ENCODE measurements at regions not wholly inside any gene's neighbourhood (a gene's known extent, or its start where the extent isn't known, plus 50 kb on each side); places are given as distances from the start of the nearest gene placed in this dataset.
"Not testable (repeated sequence)": the region's sequence is repeated elsewhere in the genome, so short reads cannot be mapped to it uniquely, and the experiment has no call there.

- H3K4me3 ChIP-seq (replicated peaks; ENCODE audit: low read depth, low read length) = no peak overlapping the region
- TF ChIP-seq CTCF (IDR thresholded peaks at IDR 0.05; ENCODE audit: insufficient read depth, low read length, poor library complexity, severe bottlenecking) = no peak
- H3K36me3 ChIP-seq (ENCODE audit: control insufficient read depth, insufficient read depth, low read length) = no peaks in the 10 kb centered on the region
- no peaks in the 10 kb centered on the region for H3K27me3 ChIP-seq (replicated peaks; ENCODE audit: control insufficient read depth, insufficient read depth, low read length)
- no peak for DNase-seq (ENCODE audit: extremely low read depth, insufficient read length)
Observed at GRCh38 chr17:11182430-11182829, 58.6 kb upstream of the SHISA6 start.

GRCh38 chr17:11178581-11178980, 62.4 kb upstream of the SHISA6 start:
- Histone ChIP-seq H3K27me3 (replicated peaks; ENCODE audit: control insufficient read depth, insufficient read depth, low read length) (no peaks in the 10 kb centered on the region), H3K4me3 (replicated peaks; ENCODE audit: low read depth, low read length) (no peak overlapping the region), H3K36me3 (ENCODE audit: control insufficient read depth, insufficient read depth, low read length) (no peaks in the 10 kb centered on the region)
- DNase-seq (ENCODE audit: extremely low read depth, insufficient read length) = no peak
- TF ChIP-seq CTCF (IDR thresholded peaks at IDR 0.05; ENCODE audit: insufficient read depth, low read length, poor library complexity, severe bottlenecking) = no peak

- Histone ChIP-seq H3K27me3 (replicated peaks; ENCODE audit: control insufficient read depth, insufficient read depth, low read length) (no peaks in the 10 kb centered on the region), H3K36me3 (ENCODE audit: control insufficient read depth, insufficient read depth, low read length) (no peaks in the 10 kb centered on the region), H3K4me3 (replicated peaks; ENCODE audit: low read depth, low read length) (no peak overlapping the region)
- TF ChIP-seq CTCF (IDR thresholded peaks at IDR 0.05; ENCODE audit: insufficient read depth, low read length, poor library complexity, severe bottlenecking) = no peak
- DNase-seq (ENCODE audit: extremely low read depth, insufficient read length) = no peak
Observed at GRCh38 chr17:11177340-11177739, 63.7 kb upstream of the SHISA6 start.

- H3K27me3 ChIP-seq (replicated peaks; ENCODE audit: control insufficient read depth, insufficient read depth, low read length) = no peaks in the 10 kb centered on the region
- DNase-seq (ENCODE audit: extremely low read depth, insufficient read length) = no peak
- no peak overlapping the region for H3K4me3 ChIP-seq (replicated peaks; ENCODE audit: low read depth, low read length)
- H3K36me3 ChIP-seq (ENCODE audit: control insufficient read depth, insufficient read depth, low read length) = no peaks in the 10 kb centered on the region
- TF ChIP-seq CTCF (IDR thresholded peaks at IDR 0.05; ENCODE audit: insufficient read depth, low read length, poor library complexity, severe bottlenecking) = no peak
Observed at GRCh38 chr17:11176549-11176948, 64.5 kb upstream of the SHISA6 start.

GRCh38 chr17:11170881-11171280, 70.1 kb upstream of the SHISA6 start:
- no peak for TF ChIP-seq CTCF (IDR thresholded peaks at IDR 0.05; ENCODE audit: insufficient read depth, low read length, poor library complexity, severe bottlenecking)
- no peaks in the 10 kb centered on the region for H3K27me3 ChIP-seq (replicated peaks; ENCODE audit: control insufficient read depth, insufficient read depth, low read length)
- DNase-seq (ENCODE audit: extremely low read depth, insufficient read length) = no peak
- no peaks in the 10 kb centered on the region for H3K36me3 ChIP-seq (ENCODE audit: control insufficient read depth, insufficient read depth, low read length)
- H3K4me3 ChIP-seq (replicated peaks; ENCODE audit: low read depth, low read length) = no peak overlapping the region

GRCh38 chr17:11151818-11152425, 89.1 kb upstream of the SHISA6 start:
- Histone ChIP-seq H3K36me3 (ENCODE audit: control insufficient read depth, insufficient read depth, low read length) (no peaks in the 10 kb centered on the region), H3K4me3 (replicated peaks; ENCODE audit: low read depth, low read length) (no peak overlapping the region), H3K27me3 (replicated peaks; ENCODE audit: control insufficient read depth, insufficient read depth, low read length) (no peaks in the 10 kb centered on the region)
- no peak for TF ChIP-seq CTCF (IDR thresholded peaks at IDR 0.05; ENCODE audit: insufficient read depth, low read length, poor library complexity, severe bottlenecking)
- no peak for DNase-seq (ENCODE audit: extremely low read depth, insufficient read length)

- not testable (repeated sequence) for DNase-seq (ENCODE audit: extremely low read depth, insufficient read length); H3K27me3 ChIP-seq (replicated peaks; ENCODE audit: control insufficient read depth, insufficient read depth, low read length); H3K4me3 ChIP-seq (replicated peaks; ENCODE audit: low read depth, low read length); H3K36me3 ChIP-seq (ENCODE audit: control insufficient read depth, insufficient read depth, low read length)
Observed at GRCh38 chr17:11150906-11151511, 90.0 kb upstream of the SHISA6 start.

Data from GM06990 (cell line).